Nephron progenitor cell (in vitro differentiated cells): ENCODE measurements at regions not wholly inside any gene's neighbourhood (a gene's known extent, or its start where the extent isn't known, plus 50 kb on each side); places are given as distances from the start of the nearest gene placed in this dataset.
A peak's percentile ranks its signal among the peaks of the same experiment; 100 is the strongest.

Experiments used
- DNase-seq: peaks from one replicate; pipeline ENCODE4 v3.0.0; 2021
- H3K27ac Mint-ChIP-seq: 2 replicates; pipeline ENCODE4 v1.8.0; 2021; ENCODE audit warnings: mild to moderate bottlenecking, moderate library complexity, mixed read lengths
- H3K27me3 Mint-ChIP-seq: 2 replicates; pipeline ENCODE4 v1.8.0; 2021; ENCODE audit warnings: mild to moderate bottlenecking, low read depth, mixed read lengths; ENCODE audit not compliant: poor library complexity
- H3K36me3 Mint-ChIP-seq: 2 replicates; pipeline ENCODE4 v1.8.0; 2021; ENCODE audit warnings: low read depth, mixed read lengths
- H3K4me1 Mint-ChIP-seq: 2 replicates; pipeline ENCODE4 v1.8.0; 2021; ENCODE audit warnings: mixed read lengths
- H3K4me3 Mint-ChIP-seq: 2 replicates; pipeline ENCODE4 v1.8.0; 2021; ENCODE audit warnings: mild to moderate bottlenecking, moderate library complexity, mixed read lengths
- H3K9me3 Mint-ChIP-seq: 2 replicates; pipeline ENCODE4 v1.8.0; 2021; ENCODE audit warnings: mild to moderate bottlenecking, moderate library complexity, mixed read lengths
- TF ChIP-seq, protein P1 (sequence below): fragments of 200-600 bp; sonication (generic); IDR thresholded peaks from 2 replicates; pipeline ENCODE4 v1.5.0; 2021; ENCODE audit warnings: antibody characterized with exemption

DNA sequence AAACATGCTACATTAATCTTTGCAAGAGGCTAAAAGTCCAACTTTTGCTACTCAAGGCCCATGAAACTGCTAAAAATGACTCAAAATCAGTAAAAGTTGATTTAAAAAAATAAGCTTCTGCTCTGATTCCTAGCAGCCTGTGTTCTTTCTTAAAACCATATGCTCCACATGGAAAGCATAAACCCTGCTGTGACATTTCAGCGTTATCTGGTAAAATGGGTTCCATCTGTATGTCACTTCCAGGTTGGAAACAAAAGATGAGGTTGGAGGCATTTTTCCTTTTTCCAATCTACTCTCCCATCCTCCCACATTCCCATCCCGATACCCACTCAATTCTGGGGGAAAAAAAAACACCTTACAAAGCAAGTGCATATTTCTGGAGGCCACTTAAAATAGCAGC, 439.5 kb downstream of the NEBL start:
- TF ChIP-seq, protein P1, sequence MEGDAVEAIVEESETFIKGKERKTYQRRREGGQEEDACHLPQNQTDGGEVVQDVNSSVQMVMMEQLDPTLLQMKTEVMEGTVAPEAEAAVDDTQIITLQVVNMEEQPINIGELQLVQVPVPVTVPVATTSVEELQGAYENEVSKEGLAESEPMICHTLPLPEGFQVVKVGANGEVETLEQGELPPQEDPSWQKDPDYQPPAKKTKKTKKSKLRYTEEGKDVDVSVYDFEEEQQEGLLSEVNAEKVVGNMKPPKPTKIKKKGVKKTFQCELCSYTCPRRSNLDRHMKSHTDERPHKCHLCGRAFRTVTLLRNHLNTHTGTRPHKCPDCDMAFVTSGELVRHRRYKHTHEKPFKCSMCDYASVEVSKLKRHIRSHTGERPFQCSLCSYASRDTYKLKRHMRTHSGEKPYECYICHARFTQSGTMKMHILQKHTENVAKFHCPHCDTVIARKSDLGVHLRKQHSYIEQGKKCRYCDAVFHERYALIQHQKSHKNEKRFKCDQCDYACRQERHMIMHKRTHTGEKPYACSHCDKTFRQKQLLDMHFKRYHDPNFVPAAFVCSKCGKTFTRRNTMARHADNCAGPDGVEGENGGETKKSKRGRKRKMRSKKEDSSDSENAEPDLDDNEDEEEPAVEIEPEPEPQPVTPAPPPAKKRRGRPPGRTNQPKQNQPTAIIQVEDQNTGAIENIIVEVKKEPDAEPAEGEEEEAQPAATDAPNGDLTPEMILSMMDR: no peak
- Mint-ChIP-seq H3K4me1 (no peaks in the 10 kb centered on the region), H3K27ac (no peak overlapping the region), H3K9me3 (peaks cover 14% of the 10 kb centered on the region), H3K36me3 (no peaks in the 10 kb centered on the region), H3K4me3 (no peak overlapping the region), H3K27me3 (peaks cover 4% of the 10 kb centered on the region)
- DNase-seq: no peak

DNA sequence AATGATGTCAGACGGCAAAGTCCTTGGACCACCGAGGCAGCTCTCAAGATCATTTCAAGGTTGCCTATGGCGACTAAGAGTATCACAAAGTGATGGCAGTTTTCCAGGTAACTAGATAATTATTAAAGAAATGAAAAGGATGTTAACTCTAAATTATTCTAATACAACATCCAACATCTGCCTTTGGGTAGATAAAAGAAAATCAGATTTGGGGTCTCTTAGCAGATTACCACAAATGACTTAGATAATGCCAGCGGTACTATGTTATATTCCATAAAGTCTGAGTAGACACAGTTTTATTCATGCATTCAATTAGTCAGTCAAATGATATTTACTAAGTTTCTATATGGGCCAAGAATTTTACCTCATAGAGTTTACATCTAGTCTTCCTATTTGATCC, 441.3 kb downstream of the NEBL start:
- Mint-ChIP-seq H3K4me3 (no peak overlapping the region), H3K4me1 (no peaks in the 10 kb centered on the region), H3K36me3 (no peaks in the 10 kb centered on the region), H3K27me3 (no peaks in the 10 kb centered on the region), H3K27ac (no peak overlapping the region), H3K9me3 (peaks cover 6% of the 10 kb centered on the region)
- TF ChIP-seq, protein P1: no peak
- no peak for DNase-seq

DNA sequence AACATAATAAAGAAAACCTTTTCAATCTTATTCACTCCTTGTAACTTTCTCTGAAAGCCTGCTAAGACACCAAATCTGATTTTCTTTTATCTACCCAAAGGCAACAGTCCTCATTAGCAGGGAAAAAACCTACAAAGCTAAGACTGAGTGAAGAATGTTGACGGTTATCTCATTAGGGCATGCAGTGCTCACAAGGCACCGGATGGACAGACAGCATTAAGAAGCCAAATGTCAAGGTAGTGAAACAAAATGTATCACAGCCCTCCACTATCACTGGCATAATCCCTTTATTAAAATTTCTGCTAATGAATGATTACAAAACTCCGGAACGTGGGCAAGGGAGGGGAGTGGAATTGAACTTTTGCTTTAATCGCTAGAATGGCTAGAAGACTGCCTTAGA, 442.8 kb downstream of the NEBL start:
- Mint-ChIP-seq H3K36me3 (no peaks in the 10 kb centered on the region), H3K4me1 (no peaks in the 10 kb centered on the region), H3K9me3 (no peaks in the 10 kb centered on the region), H3K4me3 (no peak overlapping the region), H3K27ac (no peak overlapping the region), H3K27me3 (no peaks in the 10 kb centered on the region)
- TF ChIP-seq, protein P1: no peak
- no peak for DNase-seq

DNA sequence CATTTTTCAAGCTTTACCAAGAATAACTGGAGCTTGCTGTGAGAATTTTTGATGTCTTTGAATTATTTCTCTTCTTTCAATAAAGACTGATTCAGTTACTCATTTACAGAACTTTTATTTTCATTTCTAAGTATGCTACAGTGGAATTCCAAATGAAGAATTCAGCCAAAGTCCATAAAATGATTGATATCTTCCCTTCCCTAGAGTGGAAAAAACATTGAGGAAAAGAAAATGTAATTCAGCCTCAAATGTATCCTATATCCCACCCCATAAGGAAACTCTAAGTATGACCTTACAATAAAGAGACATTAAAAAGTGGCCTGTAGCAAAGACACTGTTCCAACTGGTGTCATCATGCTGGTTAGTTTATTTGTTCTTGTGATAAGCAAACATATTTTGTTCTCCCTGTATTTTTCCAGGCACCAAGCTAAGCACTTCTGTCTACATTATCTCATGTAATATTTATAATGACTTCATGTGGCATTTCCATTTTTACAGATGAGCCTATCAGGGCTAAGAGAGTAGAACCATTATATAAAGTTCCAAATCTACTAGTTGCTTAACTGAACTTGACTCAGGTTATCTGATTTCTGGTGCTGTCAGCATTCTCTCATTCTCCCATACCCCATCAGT, 450.4 kb downstream of the NEBL start:
- Mint-ChIP-seq H3K36me3 (no peaks in the 10 kb centered on the region), H3K4me1 (peaks cover 9% of the 10 kb centered on the region), H3K27me3 (peaks cover 2% of the 10 kb centered on the region), H3K9me3 (peaks cover 8% of the 10 kb centered on the region), H3K27ac (no peak overlapping the region), H3K4me3 (no peak overlapping the region)
- DNase-seq: no peak
- TF ChIP-seq, protein P1: no peak

DNA sequence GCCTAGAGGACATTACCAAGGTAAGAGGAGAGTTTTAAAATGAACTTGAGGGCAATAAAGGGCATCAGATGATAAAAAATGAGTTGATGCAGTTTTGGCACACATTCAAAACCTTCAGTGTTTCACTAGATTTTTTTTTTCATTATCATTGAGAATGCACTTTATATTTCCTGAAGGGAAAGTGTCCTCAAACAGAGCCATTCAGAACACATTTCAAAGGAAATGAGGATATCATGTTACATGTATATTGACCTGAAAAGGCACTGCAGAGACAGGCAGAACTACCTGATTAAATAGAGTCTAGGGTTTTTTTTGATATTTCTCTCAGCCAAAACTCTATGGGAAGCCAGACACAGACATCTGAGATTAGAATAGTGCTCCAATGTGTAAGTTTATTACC, 454.0 kb downstream of the NEBL start:
- TF ChIP-seq, protein P1: no peak
- no peak overlapping the region for H3K4me3 Mint-ChIP-seq
- H3K27me3 Mint-ChIP-seq: peaks cover 2% of the 10 kb centered on the region
- no peak for DNase-seq
- H3K27ac Mint-ChIP-seq: peak overlapping the region; percentile 17
- peaks cover 42% of the 10 kb centered on the region for H3K9me3 Mint-ChIP-seq
- H3K4me1 Mint-ChIP-seq: peaks cover 9% of the 10 kb centered on the region
- peaks cover 5% of the 10 kb centered on the region for H3K36me3 Mint-ChIP-seq

DNA sequence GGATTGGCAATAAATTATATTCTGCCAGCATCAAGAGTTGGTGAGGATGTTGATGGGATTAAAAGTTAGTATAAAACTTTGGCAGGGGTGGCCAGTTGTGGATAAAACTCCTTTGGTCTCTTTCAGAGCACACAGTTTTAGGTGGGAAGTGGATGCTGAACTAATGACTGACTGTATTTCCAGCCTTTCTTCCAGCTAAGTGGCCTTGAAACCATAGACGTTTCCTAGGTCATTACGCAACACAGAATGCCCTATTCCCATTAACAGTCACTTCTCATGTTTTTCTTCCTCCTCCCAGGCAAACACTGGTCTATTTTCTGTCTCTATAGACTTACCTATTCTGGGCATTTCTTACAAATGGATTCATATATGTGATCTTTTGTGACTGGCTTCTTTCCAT, 467.4 kb downstream of the NEBL start:
- Mint-ChIP-seq H3K4me3 (no peak overlapping the region), H3K27me3 (no peaks in the 10 kb centered on the region), H3K27ac (no peak overlapping the region), H3K9me3 (peaks cover 23% of the 10 kb centered on the region), H3K36me3 (no peaks in the 10 kb centered on the region), H3K4me1 (peaks cover 10% of the 10 kb centered on the region)
- no peak for DNase-seq
- TF ChIP-seq, protein P1: no peak
